Loucy (cell line): ENCODE measurements at regions not wholly inside any gene's neighbourhood (a gene's known extent, or its start where the extent isn't known, plus 50 kb on each side); places are given as distances from the start of the nearest gene placed in this dataset.
A peak's percentile ranks its signal among the peaks of the same experiment; 100 is the strongest.

Experiments used
- H2AFZ ChIP-seq: fragments of 200-600 bp; sonication (generic); 2 replicates; pipeline ENCODE4 v1.6.0; 2016; ENCODE audit warnings: antibody characterized with exemption, mild to moderate bottlenecking, low read length, moderate library complexity
- H3F3A ChIP-seq: fragments of 200-600 bp; 2 replicates; pipeline ENCODE4 v1.6.0; 2016; ENCODE audit warnings: antibody characterized with exemption, low read depth, mild to moderate bottlenecking
- H3K27me3 ChIP-seq: fragments of 200-600 bp; sonication (generic); 2 replicates; pipeline ENCODE4 v1.6.1; 2014; ENCODE audit warnings: low read length, mild to moderate bottlenecking; ENCODE audit not compliant: insufficient read depth, poor library complexity, severe bottlenecking
- H3K36me3 ChIP-seq: fragments of 200-600 bp; sonication (generic); 2 replicates; pipeline ENCODE4 v1.6.1; 2016; ENCODE audit warnings: low read length; ENCODE audit not compliant: insufficient read depth
- H3K4me1 ChIP-seq: fragments of 200-600 bp; sonication (generic); 2 replicates; pipeline ENCODE4 v1.5.1; 2014; ENCODE audit warnings: low read length, mild to moderate bottlenecking; ENCODE audit not compliant: insufficient read depth, poor library complexity, severe bottlenecking
- H3K4me2 ChIP-seq: fragments of 200-600 bp; sonication (generic); 2 replicates; pipeline ENCODE4 v1.6.0; 2014; ENCODE audit warnings: antibody characterized with exemption, low read length, low read depth, mild to moderate bottlenecking; ENCODE audit not compliant: poor library complexity, severe bottlenecking
- H3K4me3 ChIP-seq: fragments of 200-600 bp; sonication (generic); 2 replicates; pipeline ENCODE4 v1.5.1; 2014; ENCODE audit warnings: low read length, mild to moderate bottlenecking, mixed read lengths; ENCODE audit not compliant: poor library complexity, severe bottlenecking
- H3K79me2 ChIP-seq: fragments of 200-600 bp; sonication (generic); 2 replicates; pipeline ENCODE4 v1.6.1; 2014; ENCODE audit warnings: low read length; ENCODE audit not compliant: insufficient read depth
- H3K9ac ChIP-seq: fragments of 200-600 bp; sonication (generic); 2 replicates; pipeline ENCODE4 v1.6.0; 2014; ENCODE audit warnings: mild to moderate bottlenecking, low read depth, low read length, moderate library complexity; ENCODE audit not compliant: poor library complexity, severe bottlenecking
- H3K9me2 ChIP-seq: fragments of 200-600 bp; sonication (generic); replicated peaks from 2 replicates; pipeline ENCODE4 v1.6.1; 2016; ENCODE audit warnings: low read depth, low read length, mixed read lengths
- H3K9me3 ChIP-seq: fragments of 200-600 bp; sonication (generic); 2 replicates; pipeline ENCODE4 v1.6.1; 2014; ENCODE audit warnings: mild to moderate bottlenecking, antibody characterized with exemption, low read length, low read depth; ENCODE audit not compliant: insufficient read depth
- H4K20me1 ChIP-seq: fragments of 200-600 bp; sonication (generic); 2 replicates; pipeline ENCODE4 v1.6.0; 2014; ENCODE audit warnings: antibody characterized with exemption, low read length, mild to moderate bottlenecking; ENCODE audit not compliant: insufficient read depth, poor library complexity, severe bottlenecking
- EZH2phosphoT487 ChIP-seq: fragments of 200-600 bp; IDR thresholded peaks from 2 replicates; pipeline ENCODE4 v1.6.1; 2018; ENCODE audit warnings: antibody characterized with exemption, mild to moderate bottlenecking, moderate library complexity, borderline replicate concordance
- TF ChIP-seq, protein P1 (sequence below): fragments of 200-600 bp; sonication (generic); conservative IDR thresholded peaks from 2 replicates; pipeline ENCODE4 v1.5.1; 2014; ENCODE audit warnings: mild to moderate bottlenecking, antibody characterized with exemption, low read length

DNA sequence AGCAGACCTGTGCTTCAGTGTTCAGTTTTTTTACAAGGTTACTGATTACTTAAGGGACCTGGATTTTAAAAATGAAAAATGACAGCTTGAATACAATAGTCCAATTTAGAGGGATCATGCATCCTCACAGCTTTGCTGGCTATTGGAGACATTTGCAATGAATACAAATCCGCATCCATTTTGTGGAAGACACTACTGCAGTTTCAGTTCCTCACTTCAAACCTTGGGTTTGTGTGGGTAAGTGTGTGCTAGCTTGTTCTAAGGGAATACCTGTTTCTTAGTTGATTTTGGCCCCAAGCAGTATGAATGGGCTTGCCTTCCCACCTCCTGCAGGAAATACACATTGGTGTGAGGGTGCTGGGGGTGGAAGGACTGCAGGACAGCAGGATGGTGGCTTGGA, 222.4 kb downstream of the OLFM4 start:
- no peaks in the 10 kb centered on the region for H4K20me1 ChIP-seq
- no peaks in the 10 kb centered on the region for H3F3A ChIP-seq
- H3K27me3 ChIP-seq: no peaks in the 10 kb centered on the region
- H3K4me1 ChIP-seq: no peaks in the 10 kb centered on the region
- no peak overlapping the region for H3K4me3 ChIP-seq
- no peaks in the 10 kb centered on the region for H3K9me2 ChIP-seq
- H3K36me3 ChIP-seq: no peaks in the 10 kb centered on the region
- H2AFZ ChIP-seq: 0 out of 2 replicates have a peak overlapping the region, but pooled peaks have one; percentile 41
- no peaks in the 10 kb centered on the region for H3K9me3 ChIP-seq
- TF ChIP-seq, protein P1, sequence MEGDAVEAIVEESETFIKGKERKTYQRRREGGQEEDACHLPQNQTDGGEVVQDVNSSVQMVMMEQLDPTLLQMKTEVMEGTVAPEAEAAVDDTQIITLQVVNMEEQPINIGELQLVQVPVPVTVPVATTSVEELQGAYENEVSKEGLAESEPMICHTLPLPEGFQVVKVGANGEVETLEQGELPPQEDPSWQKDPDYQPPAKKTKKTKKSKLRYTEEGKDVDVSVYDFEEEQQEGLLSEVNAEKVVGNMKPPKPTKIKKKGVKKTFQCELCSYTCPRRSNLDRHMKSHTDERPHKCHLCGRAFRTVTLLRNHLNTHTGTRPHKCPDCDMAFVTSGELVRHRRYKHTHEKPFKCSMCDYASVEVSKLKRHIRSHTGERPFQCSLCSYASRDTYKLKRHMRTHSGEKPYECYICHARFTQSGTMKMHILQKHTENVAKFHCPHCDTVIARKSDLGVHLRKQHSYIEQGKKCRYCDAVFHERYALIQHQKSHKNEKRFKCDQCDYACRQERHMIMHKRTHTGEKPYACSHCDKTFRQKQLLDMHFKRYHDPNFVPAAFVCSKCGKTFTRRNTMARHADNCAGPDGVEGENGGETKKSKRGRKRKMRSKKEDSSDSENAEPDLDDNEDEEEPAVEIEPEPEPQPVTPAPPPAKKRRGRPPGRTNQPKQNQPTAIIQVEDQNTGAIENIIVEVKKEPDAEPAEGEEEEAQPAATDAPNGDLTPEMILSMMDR: no peak
- TF ChIP-seq EZH2phosphoT487: no peak
- no peak overlapping the region for H3K9ac ChIP-seq
- H3K4me2 ChIP-seq: no peak overlapping the region
- H3K79me2 ChIP-seq: no peaks in the 10 kb centered on the region

DNA sequence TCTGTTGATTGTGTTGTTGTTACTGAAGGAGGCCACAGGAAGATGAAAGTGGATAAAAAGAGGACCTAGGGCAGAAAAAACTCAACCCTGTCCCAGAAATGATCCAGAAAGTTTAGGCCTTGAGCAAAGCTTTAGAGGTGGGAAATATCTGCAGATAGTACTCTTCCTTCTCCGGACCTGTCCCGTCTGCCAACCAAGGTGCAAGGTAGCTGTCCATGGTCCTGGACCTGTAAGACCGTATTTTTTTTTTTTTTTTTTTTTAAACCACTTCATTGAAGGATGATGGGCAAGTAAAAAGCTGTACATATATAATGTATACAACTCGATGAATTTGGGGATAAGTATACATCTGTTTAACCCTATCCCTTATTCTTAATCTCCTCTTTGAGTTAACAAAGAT, 225.9 kb downstream of the OLFM4 start:
- H4K20me1 ChIP-seq: no peaks in the 10 kb centered on the region
- no peaks in the 10 kb centered on the region for H3K36me3 ChIP-seq
- no peak overlapping the region for H3K9ac ChIP-seq
- H3K4me3 ChIP-seq: no peak overlapping the region
- no peak for TF ChIP-seq EZH2phosphoT487
- TF ChIP-seq, protein P1: no peak
- H3K27me3 ChIP-seq: no peaks in the 10 kb centered on the region
- H3F3A ChIP-seq: no peaks in the 10 kb centered on the region
- H2AFZ ChIP-seq: no peak overlapping the region
- H3K4me2 ChIP-seq: no peak overlapping the region
- no peaks in the 10 kb centered on the region for H3K79me2 ChIP-seq
- H3K9me2 ChIP-seq: no peaks in the 10 kb centered on the region
- H3K9me3 ChIP-seq: no peaks in the 10 kb centered on the region
- no peaks in the 10 kb centered on the region for H3K4me1 ChIP-seq

DNA sequence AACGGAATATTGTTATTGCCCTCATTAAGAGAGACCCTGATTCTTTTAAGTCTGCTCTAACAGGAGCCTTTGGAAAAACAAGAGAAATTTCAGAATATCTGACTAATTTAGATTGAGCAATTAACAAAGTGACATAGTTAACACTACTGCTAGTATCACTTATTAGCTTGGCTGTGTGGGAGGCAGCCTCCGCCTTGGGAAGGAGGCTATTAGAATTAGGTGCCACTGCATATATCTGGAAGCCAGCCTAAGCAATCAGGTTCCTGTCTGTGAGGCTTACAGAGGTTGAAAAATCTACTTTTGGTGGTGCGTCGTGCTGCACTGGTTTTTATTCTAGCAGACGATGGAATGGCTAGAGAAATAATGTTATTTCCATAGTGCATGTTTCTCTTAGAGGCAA, 227.2 kb downstream of the OLFM4 start:
- H3K4me1 ChIP-seq: no peaks in the 10 kb centered on the region
- H3K27me3 ChIP-seq: no peaks in the 10 kb centered on the region
- H3K4me2 ChIP-seq: no peak overlapping the region
- no peaks in the 10 kb centered on the region for H3K9me2 ChIP-seq
- no peak overlapping the region for H2AFZ ChIP-seq
- H3K4me3 ChIP-seq: no peak overlapping the region
- H4K20me1 ChIP-seq: no peaks in the 10 kb centered on the region
- no peaks in the 10 kb centered on the region for H3K36me3 ChIP-seq
- H3K9ac ChIP-seq: no peak overlapping the region
- H3F3A ChIP-seq: no peaks in the 10 kb centered on the region
- H3K9me3 ChIP-seq: no peaks in the 10 kb centered on the region
- TF ChIP-seq, protein P1: no peak
- no peak for TF ChIP-seq EZH2phosphoT487
- H3K79me2 ChIP-seq: no peaks in the 10 kb centered on the region
